Liver (tissue), 8 donors: ENCODE measurements at regions not wholly inside any gene's neighbourhood (a gene's known extent, or its start where the extent isn't known, plus 50 kb on each side); places are given as distances from the start of the nearest gene placed in this dataset.

Experiments
- DNase-seq: peaks from one replicate; pipeline ENCODE4 v3.0.0-alpha.2; 2017; ENCODE audit warnings: low spot score
- H3K27ac ChIP-seq, 2 donors: one replicate each; pipeline ENCODE4 v1.7.0; 2013; ENCODE audit warnings: inconsistent platforms in 2 of 2, low read length in 2 of 2, control low read depth in 1 of 2, low read depth in 1 of 2, mild to moderate bottlenecking in 1 of 2
- H3K27me3 ChIP-seq, 4 donors: one replicate each; pipeline versions ENCODE4 v1.6.1 to v1.7.0; 2013; ENCODE audit warnings: low read length in 3 of 4, inconsistent platforms in 1 of 4, mild to moderate bottlenecking in 1 of 4, moderate library complexity in 1 of 4; ENCODE audit not compliant: control insufficient read depth in 4 of 4, insufficient read depth in 4 of 4
- H3K36me3 ChIP-seq, 4 donors: one replicate each; pipeline versions ENCODE4 v1.6.1 to v1.7.0; 2013; ENCODE audit warnings: low read length in 3 of 4, mild to moderate bottlenecking in 3 of 4, low read depth in 1 of 4, moderate library complexity in 1 of 4; ENCODE audit not compliant: control insufficient read depth in 4 of 4, insufficient read depth in 3 of 4
- H3K4me1 ChIP-seq, 4 donors: one replicate each; pipeline versions ENCODE4 v1.6.1 to v1.7.0; 2013; ENCODE audit warnings: low read length in 3 of 4, mild to moderate bottlenecking in 3 of 4, moderate library complexity in 1 of 4; ENCODE audit not compliant: control insufficient read depth in 4 of 4, insufficient read depth in 4 of 4
- H3K4me3 ChIP-seq, 3 donors: one replicate each; pipeline versions ENCODE4 v1.6.1 to v1.7.0; 2013; ENCODE audit warnings: low read length in 3 of 3, control low read depth in 1 of 3, low read depth in 1 of 3, mild to moderate bottlenecking in 1 of 3
- H3K9ac ChIP-seq, 2 donors: one replicate each; pipeline ENCODE4 v1.7.0; 2013; ENCODE audit warnings: low read length in 2 of 2, mild to moderate bottlenecking in 2 of 2, moderate library complexity in 2 of 2, control low read depth in 1 of 2, low read depth in 1 of 2
- H3K9me3 ChIP-seq, 4 donors: one replicate each; pipeline versions ENCODE4 v1.6.1 to v1.7.0; 2013; ENCODE audit warnings: low read length in 3 of 4; ENCODE audit not compliant: control insufficient read depth in 4 of 4
- ATF3 ChIP-seq: IDR thresholded peaks from 2 replicates; pipeline ENCODE4 v1.6.1; 2016; ENCODE audit warnings: antibody characterized with exemption
- CTCF ChIP-seq: fragments of 150-350 bp; IDR thresholded peaks from 2 replicates; pipeline ENCODE4 v1.5.1; 2017; ENCODE audit warnings: improper control_type of control experiment, low read depth, low read length; ENCODE audit not compliant: missing input control
- EGR1 ChIP-seq, 2 donors: IDR thresholded peaks; 2 replicates each; pipeline ENCODE4 v1.6.1; 2016 to 2018; ENCODE audit warnings: antibody characterized with exemption in 2 of 2, low read depth in 2 of 2
- FOXA2 ChIP-seq: IDR thresholded peaks from 2 replicates; pipeline ENCODE4 v1.6.1; 2016; ENCODE audit warnings: antibody characterized with exemption
- GABPA ChIP-seq, 2 donors: IDR thresholded peaks in 1 of 2; conservative IDR thresholded peaks in 1 of 2; 2 replicates each; pipeline ENCODE4 v1.6.1; 2016; ENCODE audit warnings: antibody characterized with exemption in 2 of 2, mild to moderate bottlenecking in 1 of 2, moderate library complexity in 1 of 2
- HNF4A ChIP-seq, 2 donors: conservative IDR thresholded peaks; 2 replicates each; pipeline ENCODE4 v1.6.1; 2016; ENCODE audit warnings: antibody characterized with exemption in 2 of 2, mild to moderate bottlenecking in 2 of 2
- HNF4G ChIP-seq: IDR thresholded peaks from 2 replicates; pipeline ENCODE4 v1.6.1; 2016; ENCODE audit warnings: antibody characterized with exemption
- NR2F2 ChIP-seq: IDR thresholded peaks from 2 replicates; pipeline ENCODE4 v1.6.1; 2016; ENCODE audit warnings: antibody characterized with exemption
- RAD21 ChIP-seq, 2 donors: IDR thresholded peaks; 2 replicates each; pipeline ENCODE4 v1.6.1; 2016; ENCODE audit warnings: antibody characterized with exemption in 2 of 2, mild to moderate bottlenecking in 2 of 2
- REST ChIP-seq: IDR thresholded peaks from 2 replicates; pipeline ENCODE4 v1.6.1; 2016; ENCODE audit warnings: antibody characterized with exemption, mild to moderate bottlenecking
- RXRA ChIP-seq, 2 donors: IDR thresholded peaks; 2 replicates each; pipeline ENCODE4 v1.6.1; 2017 to 2018; ENCODE audit warnings: antibody characterized with exemption in 2 of 2, mild to moderate bottlenecking in 1 of 2
- SP1 ChIP-seq: IDR thresholded peaks from 2 replicates; pipeline ENCODE4 v1.6.1; 2018; ENCODE audit warnings: antibody characterized with exemption, mild to moderate bottlenecking
- TAF1 ChIP-seq: conservative IDR thresholded peaks from 2 replicates; pipeline ENCODE4 v1.6.1; 2016; ENCODE audit warnings: antibody characterized with exemption, mild to moderate bottlenecking
- YY1 ChIP-seq: IDR thresholded peaks from 2 replicates; pipeline ENCODE4 v1.6.1; 2016; ENCODE audit warnings: antibody characterized with exemption, mild to moderate bottlenecking
- ZBTB33 ChIP-seq: IDR thresholded peaks from 2 replicates; pipeline ENCODE4 v1.6.1; 2016; ENCODE audit warnings: antibody characterized with exemption
- WGBS: extraction: QIAGEN DNeasy Blood & Tissue Kit; methylation state at CpG from one replicate; pipeline ENCODE4 v1.1.7; 2013; 5-methylcytosine and 5-hydroxymethylcytosine counted together
- donor health status: healthy.
- donor health status: healthy.
- donor health status: healthy.
- donor health status: healthy.
- donor health status: healthy.

- H3K9ac ChIP-seq = no peak overlapping the region
- DNase-seq = no peak
- WGBS = 75% methylated on average over 2 of the region's 2 CpGs
Observed at GRCh38 chr1:14267991-14268390, 330.5 kb upstream of the KAZN start.

More at GRCh38 chr1:14267991-14268390, 330.5 kb upstream of the KAZN start:
- H3K27ac ChIP-seq = no peak overlapping the region
- H3K9me3 ChIP-seq = peaks cover 0 to 7% (median 4%) of the 10 kb centered on the region in 4 donors
- peaks cover 0 to 2% (median 0%) of the 10 kb centered on the region in 4 donors for H3K27me3 ChIP-seq
- H3K4me3 ChIP-seq = no peak overlapping the region
- TF ChIP-seq HNF4A (conservative IDR thresholded peaks at IDR 0.05) (no peak), GABPA (IDR thresholded peaks at IDR 0.05 in 1 of 2, conservative IDR thresholded peaks at IDR 0.05 in 1 of 2) (no peak), NR2F2 (no peak), TAF1 (no peak), HNF4G (no peak), ZBTB33 (no peak), EGR1 (IDR thresholded peaks at IDR 0.05; ENCODE audit: low read depth in 2 of 2) (no peak), YY1 (no peak), SP1 (no peak), FOXA2 (no peak), RAD21 (IDR thresholded peaks at IDR 0.05) (no peak), CTCF (no peak), RXRA (IDR thresholded peaks at IDR 0.05) (no peak), REST (no peak), ATF3 (no peak)
- no peaks in the 10 kb centered on the region for H3K36me3 ChIP-seq
- no peaks in the 10 kb centered on the region for H3K4me1 ChIP-seq
